Stimulated activated CD8-positive, alpha-beta memory T cell treated with anti-CD3 and anti-CD28 coated beads, Interleukin-4, amount 100 ng/mL, for 4 hours (primary cell): ENCODE measurements at regions not wholly inside any gene's neighbourhood (a gene's known extent, or its start where the extent isn't known, plus 50 kb on each side); places are given as distances from the start of the nearest gene placed in this dataset.

Experiments used
- DNase-seq, 2 donors: peaks; one replicate each; pipeline ENCODE4 v3.0.0-alpha.2; 2020; ENCODE audit warnings: low read depth in 2 of 2, low spot score in 1 of 2

- no peak for DNase-seq
Measured at GRCh38 chr14:97832776-97833175, 1035.6 kb downstream of the VRK1 start.

DNA sequence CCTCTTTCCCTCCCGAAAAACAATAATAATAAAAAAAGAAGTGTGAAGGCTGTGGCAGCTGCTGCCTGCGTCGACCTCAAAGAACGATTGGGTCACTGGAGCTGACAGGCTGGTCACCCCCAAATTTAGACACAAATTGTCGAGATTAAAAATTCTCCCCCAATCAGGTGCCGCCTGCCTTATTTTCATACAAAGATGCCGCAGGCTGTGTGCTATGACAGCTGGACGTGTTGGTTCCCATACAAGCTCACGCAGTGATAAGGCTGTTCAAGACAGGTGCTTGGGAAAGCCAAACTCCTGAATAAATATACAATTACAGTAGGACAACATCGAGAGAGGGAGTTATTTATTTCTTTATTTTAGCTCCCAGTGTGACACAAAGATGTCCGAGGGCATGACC is 1041.8 kb downstream of the VRK1 start:
- DNase-seq = no peak

- no peak for DNase-seq
Measured at GRCh38 chr14:97840159-97840558, 1043.0 kb downstream of the VRK1 start.

DNA sequence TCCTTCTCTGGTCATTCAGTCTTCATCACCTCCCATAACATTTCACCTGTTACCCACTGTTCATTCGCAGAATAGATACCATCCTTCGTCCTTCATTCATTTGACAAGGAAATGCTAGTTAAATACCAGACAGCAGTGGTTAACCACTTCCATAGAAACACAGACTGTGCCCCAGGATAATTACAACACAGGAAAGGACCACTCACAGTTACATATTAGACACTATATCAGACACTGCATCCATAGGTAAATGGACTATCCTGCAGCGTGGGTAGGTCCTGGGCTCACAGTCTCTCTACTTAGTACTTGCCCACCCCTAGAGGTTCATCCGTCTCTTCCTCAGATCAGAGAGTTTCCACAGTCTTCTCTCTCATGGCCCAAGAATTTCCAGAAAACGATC is 1044.6 kb downstream of the VRK1 start:
- no peak for DNase-seq

DNA sequence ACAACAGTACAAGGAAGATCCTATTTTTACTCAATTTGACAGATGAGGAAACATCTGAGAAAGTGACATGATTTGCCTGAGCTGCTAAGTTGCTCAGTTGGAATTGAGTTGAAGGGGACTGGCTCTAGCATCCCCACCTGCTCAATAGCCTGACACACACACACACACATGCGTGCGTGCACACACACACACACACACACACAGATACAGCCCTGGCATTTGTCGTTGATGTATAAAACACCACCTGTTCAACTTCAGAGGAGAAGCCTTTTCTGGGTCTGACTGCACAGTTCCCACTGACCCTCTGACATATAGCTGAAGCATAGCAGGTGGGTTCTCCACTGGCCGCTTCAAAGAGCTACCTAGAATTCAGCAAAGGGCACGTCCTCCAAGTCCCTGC is 1045.9 kb downstream of the VRK1 start:
- DNase-seq = no peak

GRCh38 chr14:97844042-97844441 is 1046.9 kb downstream of the VRK1 start:
- DNase-seq = no peak

GRCh38 chr14:97846156-97846555 is 1049.0 kb downstream of the VRK1 start:
- no peak for DNase-seq

GRCh38 chr14:97848317-97848980 is 1051.3 kb downstream of the VRK1 start:
- no peak for DNase-seq

GRCh38 chr14:97850466-97850865 is 1053.3 kb downstream of the VRK1 start:
- no peak for DNase-seq

DNA sequence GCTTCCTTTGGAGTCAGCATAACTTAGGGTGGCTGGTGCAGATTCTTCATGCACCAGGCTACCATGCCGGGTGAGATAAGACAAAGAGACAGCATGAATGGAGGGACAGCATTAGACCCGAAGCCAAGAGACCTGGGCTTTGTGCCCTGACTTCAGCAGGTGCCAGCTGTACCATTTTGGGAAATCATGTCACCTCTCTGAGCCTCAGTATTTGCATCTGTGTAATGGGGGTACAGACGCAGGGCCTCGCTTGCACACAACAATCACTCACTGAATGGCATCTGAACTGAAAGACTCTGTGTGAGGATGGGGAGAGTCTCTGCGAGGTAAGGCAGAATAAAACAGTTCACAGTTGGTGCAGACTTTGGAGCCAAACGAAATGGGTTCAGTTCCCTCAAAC is 1053.7 kb downstream of the VRK1 start:
- no peak for DNase-seq

DNA sequence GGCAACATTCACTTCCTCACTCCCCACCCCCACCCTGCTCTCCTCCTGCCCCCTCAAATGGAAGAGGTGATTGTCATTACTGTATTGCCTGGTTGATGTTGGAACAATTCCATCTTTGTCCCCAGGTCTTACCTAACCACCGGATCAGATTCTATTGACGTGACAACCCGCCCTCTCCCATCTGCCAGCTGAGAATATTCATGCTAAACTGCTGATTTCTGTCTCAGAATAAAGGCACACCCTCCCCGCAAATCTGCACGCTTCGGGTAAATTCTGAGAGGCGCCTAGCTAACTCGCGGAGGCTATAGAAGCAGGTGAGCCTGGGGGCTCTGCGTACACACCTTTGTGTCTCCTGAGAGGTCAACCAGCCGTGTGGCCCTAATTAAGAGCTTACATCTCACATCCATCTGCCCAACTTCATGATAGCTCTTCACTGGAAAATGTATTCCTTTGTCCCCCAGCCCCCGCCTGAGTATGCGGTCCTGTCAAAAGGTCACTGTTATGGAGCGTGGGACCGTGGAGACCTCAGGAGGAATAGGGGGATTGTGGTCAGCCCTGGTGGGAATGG is 1054.3 kb downstream of the VRK1 start:
- no peak for DNase-seq

GRCh38 chr14:97854918-97855317 is 1057.7 kb downstream of the VRK1 start:
- no peak for DNase-seq

- no peak for DNase-seq
Measured at GRCh38 chr14:97866195-97866594, 1069.0 kb downstream of the VRK1 start.

DNA sequence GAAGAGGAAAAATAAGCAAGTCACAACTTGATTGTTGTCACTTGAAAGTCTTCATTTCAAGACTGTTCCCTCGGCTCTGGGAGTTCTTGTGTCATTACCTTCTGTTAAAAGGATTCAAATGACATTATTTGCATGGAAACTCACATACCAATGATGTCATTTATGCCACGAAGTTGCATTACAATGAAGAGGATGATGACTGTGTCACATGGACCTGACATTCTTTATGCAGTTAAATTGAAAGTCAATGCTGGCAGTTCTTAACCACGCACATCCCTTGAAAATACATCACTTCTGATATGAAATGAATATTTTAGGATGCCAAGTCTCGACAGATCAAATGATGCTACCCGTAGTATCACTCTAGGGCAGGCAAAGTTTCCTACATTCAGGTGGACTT is 1069.5 kb downstream of the VRK1 start:
- no peak for DNase-seq

DNA sequence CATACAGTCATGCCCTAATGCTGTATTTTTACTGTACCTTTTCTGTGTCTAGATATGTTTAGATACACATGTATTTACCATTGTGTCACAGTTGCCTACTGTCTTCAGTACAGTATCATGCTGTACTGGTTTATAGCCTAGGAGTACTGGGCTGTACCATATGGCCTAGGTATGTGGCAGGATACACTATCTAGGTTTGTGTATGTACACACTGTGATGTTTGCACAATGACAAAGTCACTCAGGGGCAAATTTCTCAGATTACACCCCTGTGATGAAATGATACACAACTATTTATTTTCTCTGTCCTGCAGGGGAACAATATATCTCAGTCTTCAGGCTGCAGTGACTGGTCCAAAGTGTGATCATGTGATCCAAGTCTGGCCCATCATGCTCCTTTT is 1076.1 kb downstream of the VRK1 start:
- no peak for DNase-seq

DNA sequence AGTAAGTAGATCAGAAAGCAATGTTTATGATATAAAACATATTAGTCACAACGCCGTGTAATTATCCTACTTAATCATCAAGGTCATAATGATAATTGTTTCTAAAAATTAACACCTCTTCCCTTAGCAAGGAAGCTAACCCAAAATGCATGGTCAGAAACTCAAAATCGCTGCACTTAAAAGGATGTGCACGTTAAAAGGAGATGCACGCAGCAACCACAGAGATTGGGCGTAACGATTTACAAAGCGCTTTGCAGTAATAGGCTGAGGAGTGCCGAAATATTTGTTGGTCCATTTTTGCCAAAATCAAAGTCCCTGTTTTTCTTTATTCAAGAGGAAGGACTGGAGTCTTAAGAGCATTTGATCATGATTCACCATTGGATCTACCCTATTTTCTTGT is 1077.2 kb downstream of the VRK1 start:
- no peak for DNase-seq

DNA sequence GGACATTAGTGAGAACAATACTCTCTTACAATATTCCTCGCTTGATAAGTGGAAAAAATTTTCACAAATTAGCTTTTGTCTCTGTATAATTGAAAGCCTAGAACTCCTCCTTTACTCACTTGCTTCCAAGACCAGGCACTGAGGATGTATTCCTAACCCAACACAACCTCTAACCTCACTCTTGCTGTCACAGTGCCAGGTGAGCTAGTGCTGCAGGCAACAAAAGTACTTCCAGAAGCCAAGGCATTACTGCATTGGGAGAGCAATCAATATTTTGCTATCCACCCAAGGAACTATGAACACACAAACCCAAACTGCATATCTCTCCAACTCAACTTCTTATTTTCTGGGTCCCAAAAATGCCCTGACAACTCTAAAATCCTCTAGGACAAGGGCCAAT is 1081.0 kb downstream of the VRK1 start:
- no peak for DNase-seq

DNA sequence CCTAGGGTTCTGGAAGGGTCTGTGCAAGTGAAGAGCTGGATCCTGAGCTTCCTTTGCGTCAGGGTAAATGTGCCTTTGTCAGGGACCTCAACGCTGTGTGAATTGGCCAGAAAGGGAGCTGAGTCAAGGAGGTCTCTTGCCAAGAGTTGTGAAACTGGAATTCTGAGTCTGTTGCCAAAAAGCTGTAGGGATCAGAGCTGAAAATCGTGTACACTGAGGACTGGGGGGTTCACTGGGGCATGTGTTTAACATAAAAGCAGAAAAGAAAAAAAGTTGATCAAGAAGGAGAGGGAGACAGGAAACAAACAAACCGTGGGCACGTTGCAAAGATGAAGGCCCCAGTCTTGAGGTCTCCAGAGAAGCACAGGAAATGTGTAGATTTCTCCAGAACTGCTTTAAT is 1081.5 kb downstream of the VRK1 start:
- no peak for DNase-seq

DNA sequence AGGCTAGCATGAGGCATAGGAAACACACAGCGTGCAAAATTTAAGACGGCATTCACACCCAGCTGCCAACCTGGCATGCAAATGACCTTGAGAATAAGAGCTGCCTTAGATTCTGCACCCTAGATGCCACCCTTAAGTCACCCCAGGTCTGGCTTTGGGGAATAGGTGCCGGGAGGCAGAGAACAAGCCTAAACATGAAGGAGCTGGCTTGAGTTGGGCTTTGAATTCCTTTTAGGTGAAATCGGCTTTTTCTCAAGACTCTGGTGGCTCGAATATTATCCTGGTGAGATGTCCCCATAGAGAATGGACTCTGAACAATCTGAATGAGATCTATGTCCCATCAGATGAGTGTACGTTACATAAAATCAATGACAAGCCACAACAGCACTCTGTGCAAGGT is 1090.5 kb downstream of the VRK1 start:
- DNase-seq = no peak

DNA sequence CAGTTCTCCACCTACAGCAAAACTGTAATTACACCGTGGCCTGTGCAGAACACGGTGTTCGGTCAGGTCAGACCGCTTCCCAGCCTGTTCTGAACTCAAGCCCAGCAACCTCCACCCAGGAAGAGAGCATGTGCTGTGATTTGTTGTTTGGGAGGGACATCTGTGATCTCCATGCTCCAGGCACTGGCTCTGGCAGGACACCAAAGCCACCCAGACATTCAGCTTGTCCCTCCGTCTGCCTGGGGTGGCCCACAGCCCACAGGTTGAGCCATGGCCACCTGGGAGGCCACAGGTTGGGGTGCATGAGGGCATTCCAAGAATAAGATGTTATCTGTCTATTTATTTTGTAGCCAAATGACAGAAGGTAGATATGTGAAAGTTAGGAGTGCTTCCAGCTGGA is 1091.1 kb downstream of the VRK1 start:
- DNase-seq = no peak

- no peak for DNase-seq
Measured at GRCh38 chr14:97891515-97891914, 1094.3 kb downstream of the VRK1 start.

GRCh38 chr14:97894552-97894951 is 1097.4 kb downstream of the VRK1 start:
- DNase-seq = no peak

DNA sequence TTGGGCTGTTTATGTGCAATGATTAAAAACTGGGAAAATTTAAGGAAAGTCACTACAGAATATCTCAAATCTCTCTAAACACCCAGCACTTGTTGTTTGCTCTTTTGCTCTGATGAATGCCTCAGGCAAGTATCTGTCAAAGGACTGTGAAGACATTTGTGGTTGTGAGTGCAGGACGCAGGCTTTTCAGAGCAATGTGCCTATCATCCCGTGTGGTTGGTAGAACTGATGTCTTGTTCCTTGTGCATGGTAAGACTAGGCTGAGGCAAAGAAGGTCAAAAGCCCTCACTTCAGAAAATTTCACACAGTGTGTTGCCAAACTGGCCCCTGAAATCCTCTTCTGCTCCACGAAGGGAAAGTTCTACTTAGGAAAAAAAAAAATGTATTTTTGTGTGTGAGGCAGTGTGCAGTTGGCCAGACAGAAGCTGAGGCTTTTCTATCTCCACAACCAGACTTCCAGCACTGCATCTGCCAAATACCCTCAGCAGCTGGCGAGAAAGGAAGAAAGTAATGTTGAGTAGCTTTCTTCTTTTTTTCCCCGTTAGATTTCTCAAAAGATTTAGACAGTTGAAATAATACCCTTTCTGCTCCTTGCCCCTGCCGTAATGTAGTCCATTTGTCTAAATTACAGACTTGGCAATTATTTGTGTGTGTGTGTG is 1103.1 kb downstream of the VRK1 start:
- DNase-seq = no peak
